ENCODE measurements at regions not wholly inside any gene's neighbourhood (a gene's known extent, or its start where the extent isn't known, plus 50 kb on each side); places are given as distances from the start of the nearest gene placed in this dataset.

GRCh38 chr12:32952681-32953080 lies 56.1 kb upstream of the PKP2 start:
- Histone ChIP-seq H3K4me2 (ENCODE audit: low read length) (no peak overlapping the region), H3K36me3 (ENCODE audit: control insufficient read depth, insufficient read depth, low read length) (no peaks in the 10 kb centered on the region), H2AFZ (no peak overlapping the region), H3K27me3 (ENCODE audit: control insufficient read depth, insufficient read depth, low read length) (no peaks in the 10 kb centered on the region), H3K79me2 (no peaks in the 10 kb centered on the region), H3K9me3 (ENCODE audit: control insufficient read depth, low read length) (no peaks in the 10 kb centered on the region), H3K9ac (no peak overlapping the region), H3K4me1 (no peaks in the 10 kb centered on the region), H3K27ac (no peak overlapping the region), H3K4me3 (ENCODE audit: low read depth, low read length) (no peak overlapping the region)
- no peak for TF ChIP-seq CTCF (IDR thresholded peaks at IDR 0.05)

- TF ChIP-seq CTCF (IDR thresholded peaks at IDR 0.05) = no peak
- H3K27ac ChIP-seq = no peak overlapping the region
- no peak overlapping the region for H2AFZ ChIP-seq
- H3K4me1 ChIP-seq = no peaks in the 10 kb centered on the region
- H3K79me2 ChIP-seq = no peaks in the 10 kb centered on the region
- no peak overlapping the region for H3K9ac ChIP-seq
- no peaks in the 10 kb centered on the region for H3K9me3 ChIP-seq (ENCODE audit: control insufficient read depth, low read length)
- no peaks in the 10 kb centered on the region for H3K36me3 ChIP-seq (ENCODE audit: control insufficient read depth, insufficient read depth, low read length)
- H3K27me3 ChIP-seq (ENCODE audit: control insufficient read depth, insufficient read depth, low read length) = no peaks in the 10 kb centered on the region
- no peak overlapping the region for H3K4me3 ChIP-seq (ENCODE audit: low read depth, low read length)
- H3K4me2 ChIP-seq (ENCODE audit: low read length) = no peak overlapping the region
Observed at GRCh38 chr12:32949815-32950214, 53.2 kb upstream of the PKP2 start.

- no peaks in the 10 kb centered on the region for H3K27me3 ChIP-seq (ENCODE audit: control insufficient read depth, insufficient read depth, low read length)
- no peak overlapping the region for H3K4me2 ChIP-seq (ENCODE audit: low read length)
- H3K9ac ChIP-seq = no peak overlapping the region
- TF ChIP-seq CTCF (IDR thresholded peaks at IDR 0.05) = no peak
- H3K36me3 ChIP-seq (ENCODE audit: control insufficient read depth, insufficient read depth, low read length) = no peaks in the 10 kb centered on the region
- no peak overlapping the region for H3K27ac ChIP-seq
- no peaks in the 10 kb centered on the region for H3K9me3 ChIP-seq (ENCODE audit: control insufficient read depth, low read length)
- H3K4me3 ChIP-seq (ENCODE audit: low read depth, low read length) = no peak overlapping the region
- H3K4me1 ChIP-seq = no peaks in the 10 kb centered on the region
- no peaks in the 10 kb centered on the region for H3K79me2 ChIP-seq
- H2AFZ ChIP-seq = no peak overlapping the region
Observed at GRCh38 chr12:32947206-32948067, 50.9 kb upstream of the PKP2 start.

- Histone ChIP-seq H3K4me2 (ENCODE audit: low read length) (no peak overlapping the region), H3K9me3 (ENCODE audit: control insufficient read depth, low read length) (no peaks in the 10 kb centered on the region), H2AFZ (no peak overlapping the region), H3K27me3 (ENCODE audit: control insufficient read depth, insufficient read depth, low read length) (no peaks in the 10 kb centered on the region), H3K4me1 (no peaks in the 10 kb centered on the region), H3K36me3 (ENCODE audit: control insufficient read depth, insufficient read depth, low read length) (no peaks in the 10 kb centered on the region), H3K4me3 (ENCODE audit: low read depth, low read length) (no peak overlapping the region), H3K79me2 (no peaks in the 10 kb centered on the region), H3K27ac (no peak overlapping the region), H3K9ac (no peak overlapping the region)
- TF ChIP-seq CTCF (IDR thresholded peaks at IDR 0.05) = no peak
Observed at GRCh38 chr12:32946504-32947131, 50.0 kb upstream of the PKP2 start.

Data from parathyroid adenoma (tissue), 2 donors.